SK-N-SH (cell line): ENCODE measurements at regions not wholly inside any gene's neighbourhood (a gene's known extent, or its start where the extent isn't known, plus 50 kb on each side); places are given as distances from the start of the nearest gene placed in this dataset.

Experiments
- CTCF ChIA-PET: fragments of 300-600, 350-600 bp; formaldehyde crosslinking; extraction: SDS; loops from one replicate; lab custom pipeline; 2021; lab: Yijun Ruan, JAX
- POLR2A ChIA-PET: fragments of 350-600 bp; sonication (Branson Sonifier 250); formaldehyde crosslinking; extraction: SDS; loops from one replicate; lab custom pipeline; 2020; ENCODE audit warnings: antibody characterized with exemption, inconsistent platforms; lab: Yijun Ruan, JAX
- DNase-seq: peaks from one replicate; pipeline ENCODE4 v3.0.0; 2012
- H2AFZ ChIP-seq: fragments of 200-600 bp; sonication (generic); 2 replicates; pipeline ENCODE4 v1.8.1; 2016; ENCODE audit warnings: antibody characterized with exemption, mild to moderate bottlenecking, low read depth
- H3F3A ChIP-seq: fragments of 200-600 bp; sonication (generic); replicated peaks from 2 replicates; pipeline ENCODE3; 2016; ENCODE audit warnings: antibody characterized with exemption, mild to moderate bottlenecking; ENCODE audit not compliant: insufficient read depth
- H3K27ac ChIP-seq, 2 experiments: fragments of 200-500 bp in 1 of 2; fragments of 200-600 bp in 1 of 2; sonication (Bioruptor generic) in 1 of 2; sonication (generic), shearing (Covaris generic) in 1 of 2; 2 replicates each; pipeline versions ENCODE4 v1.5.1 to v1.6.1; 2014 to 2016; ENCODE audit warnings: low read depth in 2 of 2, inconsistent platforms in 1 of 2, low read length in 1 of 2, mild to moderate bottlenecking in 1 of 2, mixed read lengths in 1 of 2
- H3K27me3 ChIP-seq: fragments of 200-600 bp; sonication (generic), shearing (Covaris generic); 2 replicates; pipeline ENCODE4 v1.6.1; 2016; ENCODE audit warnings: mixed run types; ENCODE audit not compliant: insufficient read depth
- H3K36me3 ChIP-seq, 2 experiments: fragments of 200-500 bp in 1 of 2; fragments of 200-600 bp in 1 of 2; sonication (Bioruptor generic) in 1 of 2; sonication (generic) in 1 of 2; replicated peaks in 1 of 2; 2 replicates each; pipeline versions ENCODE3 to v1.5.1; 2014 to 2016; ENCODE audit warnings: low read length in 1 of 2, mild to moderate bottlenecking in 1 of 2; ENCODE audit not compliant: insufficient read depth in 2 of 2, control insufficient read depth in 1 of 2
- H3K4me1 ChIP-seq, 2 experiments: fragments of 200-500 bp in 1 of 2; fragments of 200-600 bp in 1 of 2; sonication (Bioruptor generic) in 1 of 2; sonication (generic), shearing (Covaris generic) in 1 of 2; 2 replicates each; pipeline versions ENCODE4 v1.5.1 to v1.6.1; 2014 to 2016; ENCODE audit warnings: low read depth in 1 of 2, low read length in 1 of 2, mixed run types in 1 of 2; ENCODE audit not compliant: insufficient read depth in 2 of 2, control insufficient read depth in 1 of 2
- H3K4me2 ChIP-seq: fragments of 200-600 bp; sonication (generic), shearing (Covaris generic); 2 replicates; pipeline ENCODE4 v1.6.1; 2017; ENCODE audit warnings: mixed run types
- H3K4me3 ChIP-seq, 2 experiments: fragments of 200-500 bp in 1 of 2; fragments of 200-600 bp in 1 of 2; sonication (Bioruptor generic) in 1 of 2; sonication (generic), shearing (Covaris generic) in 1 of 2; 2 replicates each; pipeline versions ENCODE4 v1.5.1 to v1.8.1; 2014 to 2016; ENCODE audit warnings: low read depth in 2 of 2, inconsistent platforms in 1 of 2, low read length in 1 of 2, mild to moderate bottlenecking in 1 of 2, mixed read lengths in 1 of 2, moderate library complexity in 1 of 2
- H3K79me2 ChIP-seq: fragments of 200-600 bp; sonication (generic); 2 replicates; pipeline ENCODE4 v1.8.1; 2017; ENCODE audit warnings: mild to moderate bottlenecking; ENCODE audit not compliant: insufficient read depth
- H3K9ac ChIP-seq: fragments of 200-600 bp; sonication (generic); 2 replicates; pipeline ENCODE4 v1.6.1; 2017; ENCODE audit warnings: mixed run types
- H3K9me2 ChIP-seq: fragments of 200-600 bp; sonication (generic); 2 replicates; pipeline ENCODE4 v1.6.1; 2017; ENCODE audit warnings: mixed run types
- H3K9me3 ChIP-seq: fragments of 200-600 bp; sonication (generic); 2 replicates; pipeline ENCODE4 v1.6.1; 2017; ENCODE audit warnings: mixed run types, mild to moderate bottlenecking, moderate library complexity
- H4K20me1 ChIP-seq: fragments of 200-600 bp; sonication (generic); 2 replicates; pipeline ENCODE4 v1.6.1; 2017; ENCODE audit warnings: mild to moderate bottlenecking, mixed run types; ENCODE audit not compliant: insufficient read depth
- CHD2 ChIP-seq: fragments of 150-350 bp; IDR thresholded peaks from 2 replicates; pipeline ENCODE4 v1.6.1; 2018; ENCODE audit warnings: low read length; ENCODE audit not compliant: partially characterized antibody
- CTCF ChIP-seq: fragments of 200-600 bp; sonication (generic); IDR thresholded peaks from 2 replicates; pipeline ENCODE4 v1.6.1; 2017; ENCODE audit warnings: antibody characterized with exemption, mild to moderate bottlenecking, moderate library complexity
- EZH2phosphoT487 ChIP-seq: fragments of 200-600 bp; sonication (generic); IDR thresholded peaks from 2 replicates; pipeline ENCODE4 v1.6.1; 2017; ENCODE audit warnings: low read depth, mixed run types, mild to moderate bottlenecking, antibody characterized with exemption, moderate library complexity, borderline replicate concordance
- FOXJ3 ChIP-seq: sonication (generic); formaldehyde crosslinking; IDR thresholded peaks from 2 replicates; pipeline ENCODE4 v1.5.1; 2020; ENCODE audit warnings: mild to moderate bottlenecking, missing genetic modification reagents
- FOXM1 ChIP-seq: IDR thresholded peaks from 2 replicates; pipeline ENCODE4 v1.4.0; 2012; ENCODE audit warnings: low read depth, mild to moderate bottlenecking
- GABPA ChIP-seq: IDR thresholded peaks from 2 replicates; pipeline ENCODE4 v1.4.0; 2012; ENCODE audit warnings: low read depth, mild to moderate bottlenecking
- JUND ChIP-seq: IDR thresholded peaks from 2 replicates; pipeline ENCODE4 v1.4.0; 2012
- MAX ChIP-seq: IDR thresholded peaks from 2 replicates; pipeline ENCODE4 v1.4.0; 2012; ENCODE audit warnings: low read depth
- MEF2A ChIP-seq: IDR thresholded peaks from 2 replicates; pipeline ENCODE4 v1.4.0; 2012; ENCODE audit warnings: low read depth, borderline replicate concordance
- MXI1 ChIP-seq: IDR thresholded peaks from 2 replicates; pipeline ENCODE4 v1.6.1; 2012; ENCODE audit warnings: mild to moderate bottlenecking, low read depth, low read length, improper control_type of control experiment
- NFIC ChIP-seq: IDR thresholded peaks from 2 replicates; pipeline ENCODE4 v1.4.0; 2012; ENCODE audit warnings: borderline replicate concordance
- NRF1 ChIP-seq: IDR thresholded peaks from 2 replicates; pipeline ENCODE4 v1.6.1; 2012; ENCODE audit warnings: low read depth, mild to moderate bottlenecking, low read length
- PBX3 ChIP-seq: IDR thresholded peaks from 2 replicates; pipeline ENCODE4; 2012
- RAD21 ChIP-seq: IDR thresholded peaks from 2 replicates; pipeline ENCODE4 v1.6.1; 2012; ENCODE audit warnings: mild to moderate bottlenecking, low read length
- RCOR1 ChIP-seq: fragments of 150-350 bp; IDR thresholded peaks from 2 replicates; pipeline ENCODE4 v1.6.1; 2017; ENCODE audit warnings: antibody characterized with exemption, low read length
- REST ChIP-seq: IDR thresholded peaks from 2 replicates; pipeline ENCODE4 v1.6.1; 2012; ENCODE audit warnings: mild to moderate bottlenecking, low read depth, low read length, moderate library complexity
- SIN3A ChIP-seq: IDR thresholded peaks from 2 replicates; pipeline ENCODE4 v1.6.1; 2012; ENCODE audit warnings: low read depth, mild to moderate bottlenecking, low read length, moderate library complexity, borderline replicate concordance
- SMC3 ChIP-seq: IDR thresholded peaks from 2 replicates; pipeline ENCODE4 v1.6.1; 2012; ENCODE audit warnings: low read depth, low read length, improper control_type of control experiment
- TCF12 ChIP-seq: IDR thresholded peaks from 2 replicates; pipeline ENCODE4 v1.4.0; 2012
- TEAD4 ChIP-seq: IDR thresholded peaks from 2 replicates; pipeline ENCODE4 v1.4.0; 2012; ENCODE audit warnings: mild to moderate bottlenecking, borderline replicate concordance; ENCODE audit not compliant: insufficient read depth
- YY1 ChIP-seq: IDR thresholded peaks from 2 replicates; pipeline ENCODE4 v1.4.0; 2012; ENCODE audit warnings: low read depth, mild to moderate bottlenecking
- ZBTB33 ChIP-seq: IDR thresholded peaks from 2 replicates; pipeline ENCODE4 v1.4.0; 2012; ENCODE audit warnings: low read depth, borderline replicate concordance
- WGBS: methylation state at CpG from one replicate; pipeline ENCODE4 v1.1.6; 2017; ENCODE audit warnings: low lambda C conversion rate; 5-methylcytosine and 5-hydroxymethylcytosine counted together

GRCh38 chr17:54277868-54278267, 455.1 kb downstream of the KIF2B start:
- Histone ChIP-seq H3F3A (no peaks in the 10 kb centered on the region), H3K36me3 (no peaks in the 10 kb centered on the region), H3K9me3 (peaks cover 8% of the 10 kb centered on the region; the same call in 1 of the 2 replicates), H2AFZ (no peak overlapping the region), H3K79me2 (no peaks in the 10 kb centered on the region), H3K9ac (no peak overlapping the region), H3K27ac (no peak overlapping the region), H3K4me3 (no peak overlapping the region), H3K9me2 (no peaks in the 10 kb centered on the region), H3K27me3 (no peaks in the 10 kb centered on the region), H3K4me1 (no peaks in the 10 kb centered on the region), H4K20me1 (no peaks in the 10 kb centered on the region), H3K4me2 (no peak overlapping the region)
- DNase-seq, result no peak
- no peak for TF ChIP-seq PBX3
- no peak for TF ChIP-seq NFIC
- TF ChIP-seq MEF2A, result no peak
- no peak for TF ChIP-seq EZH2phosphoT487
- TF ChIP-seq MXI1, result no peak
- TF ChIP-seq SMC3, result no peak
- no peak for TF ChIP-seq CTCF
- no peak for TF ChIP-seq JUND
- no peak for TF ChIP-seq FOXM1
- TF ChIP-seq GABPA, result no peak
- no peak for TF ChIP-seq RCOR1
- TF ChIP-seq SIN3A, result no peak
- no peak for TF ChIP-seq ZBTB33
- POLR2A ChIA-PET, result no interaction called here
- CTCF ChIA-PET, result no interaction called here

- Histone ChIP-seq H3K79me2 (no peaks in the 10 kb centered on the region), H3K9me2 (no peaks in the 10 kb centered on the region), H3K27me3 (no peaks in the 10 kb centered on the region), H3K36me3 (no peaks in the 10 kb centered on the region), H4K20me1 (no peaks in the 10 kb centered on the region), H3F3A (no peaks in the 10 kb centered on the region), H3K9ac (no peak overlapping the region), H3K4me1 (no peaks in the 10 kb centered on the region), H3K4me3 (no peak overlapping the region), H3K4me2 (no peak overlapping the region), H3K27ac (no peak overlapping the region), H3K9me3 (0 out of 2 replicates have a peak, but pooled peaks cover 8% of the 10 kb centered on the region), H2AFZ (no peak overlapping the region)
- WGBS, result 8% methylated on average over 3 of the region's 3 CpGs
- DNase-seq, result no peak
- CTCF ChIA-PET, result interaction anchor here (0.8 kb wide), 1 partner anchor 22 kb away, joined by 4 read pairs; no protein-coding TSS in a partner anchor
- POLR2A ChIA-PET, result no interaction called here
- no peak for TF ChIP-seq GABPA
- no peak for TF ChIP-seq RAD21
- no peak for TF ChIP-seq CHD2
- no peak for TF ChIP-seq YY1
- TF ChIP-seq NRF1, result no peak
- no peak for TF ChIP-seq TEAD4
- TF ChIP-seq TCF12, result no peak
- no peak for TF ChIP-seq MAX
- TF ChIP-seq MEF2A, result no peak
- no peak for TF ChIP-seq REST
- no peak for TF ChIP-seq FOXJ3 (CRISPR knock-in tag)
- no peak for TF ChIP-seq JUND
Measured at GRCh38 chr17:54280741-54281140, 458.0 kb downstream of the KIF2B start.
